ENCODE measurements at regions not wholly inside any gene's neighbourhood (a gene's known extent, or its start where the extent isn't known, plus 50 kb on each side); places are given as distances from the start of the nearest gene placed in this dataset.

DNA sequence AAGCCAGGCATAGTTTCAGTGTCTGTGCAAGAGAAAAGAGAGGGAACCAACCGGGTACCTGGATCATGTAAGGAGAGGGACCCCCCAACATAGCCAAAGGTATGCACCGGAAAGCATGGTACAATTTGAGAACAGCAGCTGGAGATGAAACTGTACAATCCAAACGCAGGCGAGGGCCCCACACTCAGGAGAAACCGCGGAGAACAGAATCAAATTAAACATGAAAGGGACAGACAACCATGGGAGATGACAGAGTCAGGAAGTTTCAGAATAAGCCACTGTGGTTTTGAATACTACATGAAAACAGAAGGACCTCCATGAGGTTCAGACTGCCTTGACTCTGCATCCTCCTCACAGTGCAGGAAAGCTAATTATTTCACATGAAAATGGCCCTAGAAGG lies 62.9 kb upstream of the SPATA13 start:
- no peak for DNase-seq
- H4K5ac ChIP-seq (ENCODE audit: insufficient read length, low read depth, low read length), result no peak overlapping the region
- H4K91ac ChIP-seq (ENCODE audit: insufficient read length, low read depth, low read length), result no peak overlapping the region
- no peak overlapping the region for H3K18ac ChIP-seq (ENCODE audit: insufficient read length, low read depth, low read length)
- TF ChIP-seq, protein P1, sequence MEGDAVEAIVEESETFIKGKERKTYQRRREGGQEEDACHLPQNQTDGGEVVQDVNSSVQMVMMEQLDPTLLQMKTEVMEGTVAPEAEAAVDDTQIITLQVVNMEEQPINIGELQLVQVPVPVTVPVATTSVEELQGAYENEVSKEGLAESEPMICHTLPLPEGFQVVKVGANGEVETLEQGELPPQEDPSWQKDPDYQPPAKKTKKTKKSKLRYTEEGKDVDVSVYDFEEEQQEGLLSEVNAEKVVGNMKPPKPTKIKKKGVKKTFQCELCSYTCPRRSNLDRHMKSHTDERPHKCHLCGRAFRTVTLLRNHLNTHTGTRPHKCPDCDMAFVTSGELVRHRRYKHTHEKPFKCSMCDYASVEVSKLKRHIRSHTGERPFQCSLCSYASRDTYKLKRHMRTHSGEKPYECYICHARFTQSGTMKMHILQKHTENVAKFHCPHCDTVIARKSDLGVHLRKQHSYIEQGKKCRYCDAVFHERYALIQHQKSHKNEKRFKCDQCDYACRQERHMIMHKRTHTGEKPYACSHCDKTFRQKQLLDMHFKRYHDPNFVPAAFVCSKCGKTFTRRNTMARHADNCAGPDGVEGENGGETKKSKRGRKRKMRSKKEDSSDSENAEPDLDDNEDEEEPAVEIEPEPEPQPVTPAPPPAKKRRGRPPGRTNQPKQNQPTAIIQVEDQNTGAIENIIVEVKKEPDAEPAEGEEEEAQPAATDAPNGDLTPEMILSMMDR (conservative IDR thresholded peaks at IDR 0.05), result no peak
- H3K9me3 ChIP-seq (ENCODE audit: control insufficient read depth, low read depth, low read length), result no peaks in the 10 kb centered on the region
- no peak overlapping the region for H3T11ph ChIP-seq (ENCODE audit: low read length)
- no peaks in the 10 kb centered on the region for H3K79me2 ChIP-seq (ENCODE audit: insufficient read depth, low read length)
- Mint-ChIP-seq H3K27ac (no peak overlapping the region), H3K4me3 (no peak overlapping the region), H3K9me3 (peaks cover 0 to 3% of the 10 kb centered on the region in 2 experiments; a peak in 2 of 5 replicates), H3K27me3 (ENCODE audit: low read depth) (no peaks in the 10 kb centered on the region), H3K36me3 (ENCODE audit: insufficient read depth in 1 of 3, low read depth in 3 of 3) (peaks cover 0 to 8% (median 0%) of the 10 kb centered on the region in 3 experiments; a peak in 4 of 7 replicates), H3K4me1 (peaks cover 10 to 15% of the 10 kb centered on the region in 2 experiments)
- H4K20me1 ChIP-seq (ENCODE audit: control insufficient read depth, insufficient read depth, insufficient read length), result no peaks in the 10 kb centered on the region
- no CpG with 5 or more reads among the region's 6 CpGs for WGBS (ENCODE audit: extremely low coverage, insufficient read length, low lambda C conversion rate)
- no peak overlapping the region for H4K8ac ChIP-seq (replicated peaks; ENCODE audit: insufficient read length, low read depth, low read length)
- H2BK120ac ChIP-seq (ENCODE audit: low read depth, low read length, poor library complexity, severe bottlenecking), result no peak overlapping the region
- no peaks in the 10 kb centered on the region for H3K27me3 ChIP-seq (ENCODE audit: insufficient read depth, low read length)
- no peak overlapping the region for H2BK15ac ChIP-seq (ENCODE audit: low read depth, low read length)
- no peak overlapping the region for H2BK12ac ChIP-seq (ENCODE audit: insufficient read length, low read depth, low read length)
- no peak overlapping the region for H3K14ac ChIP-seq (ENCODE audit: insufficient read depth, low read length)
- no peak overlapping the region for H2AFZ ChIP-seq (ENCODE audit: low read length)
- no peak overlapping the region for H3K9ac ChIP-seq (ENCODE audit: extremely low read depth, insufficient read length, low read length)
- no peak overlapping the region for H2BK20ac ChIP-seq (ENCODE audit: low read depth, low read length, poor library complexity, severe bottlenecking)
- H3K23me2 ChIP-seq (ENCODE audit: insufficient read length, low read depth, low read length, poor library complexity, severe bottlenecking), result no peaks in the 10 kb centered on the region
- no peak overlapping the region for H3K4me2 ChIP-seq (ENCODE audit: insufficient read depth, insufficient read length, low read length)
- H2BK5ac ChIP-seq (ENCODE audit: insufficient read length, low read length), result no peak overlapping the region
- H3K4ac ChIP-seq (ENCODE audit: low read depth, low read length), result no peak overlapping the region
- no peak overlapping the region for H3K56ac ChIP-seq (ENCODE audit: insufficient read length, low read depth, low read length)
- H2AK5ac ChIP-seq (ENCODE audit: insufficient read length, low read length), result no peak overlapping the region
- H3K23ac ChIP-seq (ENCODE audit: insufficient read length, low read depth, low read length), result no peak overlapping the region
- H3K79me1 ChIP-seq (ENCODE audit: insufficient read depth, low read depth, low read length, poor library complexity, severe bottlenecking), result no peaks in the 10 kb centered on the region
- H3K4me1 ChIP-seq (ENCODE audit: insufficient read depth, low read length), result peaks cover 5% of the 10 kb centered on the region; the same call in 1 of the 2 replicates
- no peak overlapping the region for H3K27ac ChIP-seq (ENCODE audit: insufficient read length, low read depth, low read length)
